Upper lobe of right lung (tissue), 1 donor: ENCODE measurements at regions not wholly inside any gene's neighbourhood (a gene's known extent, or its start where the extent isn't known, plus 50 kb on each side); places are given as distances from the start of the nearest gene placed in this dataset.

Experiments
- ATAC-seq: fragments of 200-7000 bp; cut with Tn5 transposase; one replicate; pipeline ENCODE4 v1.9.1; 2020; ENCODE audit warnings: mild to moderate bottlenecking, moderate library complexity
- DNase-seq: peaks from one replicate; pipeline ENCODE4 v3.0.0-alpha.2; 2020
- H3K27ac ChIP-seq: fragments of 200-600 bp; one replicate; pipeline ENCODE4 v1.8.0; 2022
- H3K27me3 ChIP-seq: fragments of 200-600 bp; one replicate; pipeline ENCODE4 v1.8.0; 2022; ENCODE audit warnings: mild to moderate bottlenecking
- H3K36me3 ChIP-seq: fragments of 200-600 bp; one replicate; pipeline ENCODE4 v1.8.0; 2022
- H3K4me1 ChIP-seq: fragments of 200-600 bp; one replicate; pipeline ENCODE4 v1.8.0; 2022
- H3K4me3 ChIP-seq: fragments of 200-600 bp; one replicate; pipeline ENCODE4 v1.8.0; 2022; ENCODE audit warnings: mild to moderate bottlenecking
- H3K9me3 ChIP-seq: fragments of 200-600 bp; one replicate; pipeline ENCODE4 v1.8.0; 2022
- intact Hi-C: fragments of 100-400 bp; cut with DNase I; formaldehyde crosslinking; loops from one replicate; pipeline ENCODE4 v1.11.0; 2022
- TF ChIP-seq, protein P1 (sequence below): fragments of 200-600 bp; IDR thresholded peaks from one replicate; pipeline ENCODE4 v1.8.0; 2022; ENCODE audit warnings: antibody characterized with exemption
- donor health status: DM: no; HTN: yes; CAD: no; lungs with severe emphysema.

DNA sequence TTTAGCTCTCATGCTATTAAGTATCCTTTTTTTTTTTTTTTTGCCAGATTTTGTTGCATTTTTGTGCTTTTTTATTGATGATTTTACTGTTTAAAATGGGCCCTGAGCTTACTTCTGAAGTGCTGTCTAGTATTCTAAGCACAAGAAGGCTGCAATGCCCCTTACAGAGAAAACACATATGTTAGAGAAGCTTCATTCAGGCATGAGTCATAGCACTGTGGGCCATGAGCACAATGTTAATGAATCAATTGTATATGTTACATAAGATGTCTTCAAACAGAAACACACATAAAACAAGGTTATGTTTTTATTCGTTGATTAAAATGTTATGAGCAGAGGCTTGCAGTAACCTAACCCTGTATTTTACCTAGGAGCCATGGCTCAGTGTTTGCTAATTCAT lies 117.8 kb upstream of the C11orf87 start:
- H3K36me3 ChIP-seq, result no peaks in the 10 kb centered on the region
- no peaks in the 10 kb centered on the region for H3K4me1 ChIP-seq
- H3K27ac ChIP-seq, result no peak overlapping the region
- H3K4me3 ChIP-seq, result no peak overlapping the region
- ATAC-seq, result no peak
- intact Hi-C loops, result no loop called here
- no peak for DNase-seq
- H3K9me3 ChIP-seq, result no peaks in the 10 kb centered on the region
- TF ChIP-seq, protein P1, sequence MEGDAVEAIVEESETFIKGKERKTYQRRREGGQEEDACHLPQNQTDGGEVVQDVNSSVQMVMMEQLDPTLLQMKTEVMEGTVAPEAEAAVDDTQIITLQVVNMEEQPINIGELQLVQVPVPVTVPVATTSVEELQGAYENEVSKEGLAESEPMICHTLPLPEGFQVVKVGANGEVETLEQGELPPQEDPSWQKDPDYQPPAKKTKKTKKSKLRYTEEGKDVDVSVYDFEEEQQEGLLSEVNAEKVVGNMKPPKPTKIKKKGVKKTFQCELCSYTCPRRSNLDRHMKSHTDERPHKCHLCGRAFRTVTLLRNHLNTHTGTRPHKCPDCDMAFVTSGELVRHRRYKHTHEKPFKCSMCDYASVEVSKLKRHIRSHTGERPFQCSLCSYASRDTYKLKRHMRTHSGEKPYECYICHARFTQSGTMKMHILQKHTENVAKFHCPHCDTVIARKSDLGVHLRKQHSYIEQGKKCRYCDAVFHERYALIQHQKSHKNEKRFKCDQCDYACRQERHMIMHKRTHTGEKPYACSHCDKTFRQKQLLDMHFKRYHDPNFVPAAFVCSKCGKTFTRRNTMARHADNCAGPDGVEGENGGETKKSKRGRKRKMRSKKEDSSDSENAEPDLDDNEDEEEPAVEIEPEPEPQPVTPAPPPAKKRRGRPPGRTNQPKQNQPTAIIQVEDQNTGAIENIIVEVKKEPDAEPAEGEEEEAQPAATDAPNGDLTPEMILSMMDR, result no peak
- H3K27me3 ChIP-seq, result no peaks in the 10 kb centered on the region

DNA sequence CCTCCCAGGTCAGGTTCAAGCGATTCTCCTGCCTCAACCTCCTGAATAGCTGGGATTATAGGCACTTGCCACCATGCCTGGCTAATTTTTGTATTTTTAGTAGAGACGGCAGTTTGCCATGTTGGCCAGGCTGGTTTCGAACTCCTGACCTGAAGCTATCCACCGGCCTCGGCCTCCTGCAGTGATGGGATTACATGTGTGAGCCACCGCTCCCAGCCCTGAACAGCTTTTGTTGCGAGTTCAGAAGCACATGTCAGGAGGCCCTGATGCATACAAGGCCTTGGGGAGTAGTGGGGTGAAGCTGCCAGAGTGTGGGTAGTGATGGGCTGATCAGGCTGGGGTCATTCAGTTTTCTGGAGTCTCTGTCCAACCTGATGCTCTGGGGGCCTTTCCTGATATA lies 117.0 kb upstream of the C11orf87 start:
- H3K9me3 ChIP-seq, result no peaks in the 10 kb centered on the region
- H3K36me3 ChIP-seq, result no peaks in the 10 kb centered on the region
- ATAC-seq, result no peak
- TF ChIP-seq, protein P1, result no peak
- no peaks in the 10 kb centered on the region for H3K27me3 ChIP-seq
- DNase-seq, result no peak
- intact Hi-C loops, result no loop called here
- H3K4me3 ChIP-seq, result no peak overlapping the region
- no peaks in the 10 kb centered on the region for H3K4me1 ChIP-seq
- no peak overlapping the region for H3K27ac ChIP-seq

DNA sequence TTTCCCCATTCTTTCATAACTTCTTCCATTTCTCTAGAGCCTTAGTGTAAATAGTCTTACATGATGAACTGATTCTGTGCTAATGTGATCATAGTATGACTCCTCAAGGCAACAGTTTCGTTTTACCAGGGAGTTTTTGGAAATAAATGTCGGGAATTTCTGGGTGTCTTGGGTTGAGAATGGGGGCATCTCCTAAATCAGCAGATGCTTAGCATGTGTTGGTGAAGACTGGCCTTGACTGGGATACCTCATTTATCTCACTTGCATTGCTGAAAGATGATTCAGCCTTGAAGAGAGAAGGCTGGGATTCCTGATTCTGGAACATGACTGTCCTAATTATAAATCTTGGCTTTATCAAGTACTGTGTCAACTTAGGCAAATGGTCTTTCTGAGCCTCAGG lies 115.7 kb upstream of the C11orf87 start:
- Histone ChIP-seq H3K27me3 (no peaks in the 10 kb centered on the region), H3K9me3 (no peaks in the 10 kb centered on the region), H3K27ac (no peak overlapping the region), H3K4me3 (no peak overlapping the region), H3K36me3 (no peaks in the 10 kb centered on the region), H3K4me1 (no peaks in the 10 kb centered on the region)
- DNase-seq, result no peak
- intact Hi-C loops, result no loop called here
- no peak for ATAC-seq
- TF ChIP-seq, protein P1, result no peak

DNA sequence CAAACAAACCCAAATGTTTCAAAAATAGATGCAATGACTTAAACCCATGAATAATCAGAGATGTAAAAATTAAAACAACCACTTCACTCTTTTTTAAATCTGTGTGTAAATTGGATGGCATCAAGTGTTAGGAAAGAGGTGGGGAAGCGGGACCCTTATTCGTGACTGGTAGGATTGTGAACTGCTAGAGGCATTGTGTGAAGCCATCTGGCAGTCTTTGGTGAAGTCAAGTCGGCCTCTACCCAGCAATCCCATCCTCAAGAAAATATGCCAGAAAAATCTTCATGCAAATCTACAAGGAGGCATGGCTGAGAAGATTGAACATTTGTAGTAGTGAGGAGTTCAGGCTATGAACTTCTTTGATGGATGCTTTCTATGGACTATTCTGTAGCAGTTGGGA lies 114.6 kb upstream of the C11orf87 start:
- H3K27me3 ChIP-seq, result no peaks in the 10 kb centered on the region
- TF ChIP-seq, protein P1, result no peak
- no peaks in the 10 kb centered on the region for H3K36me3 ChIP-seq
- no peak overlapping the region for H3K4me3 ChIP-seq
- H3K9me3 ChIP-seq, result no peaks in the 10 kb centered on the region
- H3K27ac ChIP-seq, result no peak overlapping the region
- DNase-seq (no peak), ATAC-seq (no peak)
- intact Hi-C loops, result no loop called here
- H3K4me1 ChIP-seq, result no peaks in the 10 kb centered on the region

DNA sequence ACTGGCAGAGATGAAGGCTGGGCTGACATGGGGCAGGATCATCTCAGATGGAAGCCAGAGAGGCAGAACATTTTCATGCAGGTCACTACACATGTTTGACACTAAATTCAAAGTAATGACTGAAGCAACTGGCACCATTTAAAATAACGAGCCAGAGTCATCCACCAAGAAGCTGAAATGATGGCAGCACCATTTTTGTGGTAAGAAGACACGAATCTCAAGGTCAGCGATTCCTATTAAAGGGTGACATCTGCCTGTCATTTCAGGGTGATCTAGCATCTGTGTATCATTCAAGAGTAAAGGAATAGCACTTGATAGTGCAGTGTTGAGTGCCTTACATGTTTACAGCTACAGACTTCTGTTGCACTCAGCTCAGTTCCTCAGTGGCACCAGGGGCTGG lies 113.4 kb upstream of the C11orf87 start:
- Histone ChIP-seq H3K27me3 (no peaks in the 10 kb centered on the region), H3K27ac (no peak overlapping the region), H3K4me3 (no peak overlapping the region), H3K9me3 (no peaks in the 10 kb centered on the region), H3K36me3 (no peaks in the 10 kb centered on the region), H3K4me1 (no peaks in the 10 kb centered on the region)
- no peak for DNase-seq
- no peak for ATAC-seq
- intact Hi-C loops, result no loop called here
- TF ChIP-seq, protein P1, result no peak

DNA sequence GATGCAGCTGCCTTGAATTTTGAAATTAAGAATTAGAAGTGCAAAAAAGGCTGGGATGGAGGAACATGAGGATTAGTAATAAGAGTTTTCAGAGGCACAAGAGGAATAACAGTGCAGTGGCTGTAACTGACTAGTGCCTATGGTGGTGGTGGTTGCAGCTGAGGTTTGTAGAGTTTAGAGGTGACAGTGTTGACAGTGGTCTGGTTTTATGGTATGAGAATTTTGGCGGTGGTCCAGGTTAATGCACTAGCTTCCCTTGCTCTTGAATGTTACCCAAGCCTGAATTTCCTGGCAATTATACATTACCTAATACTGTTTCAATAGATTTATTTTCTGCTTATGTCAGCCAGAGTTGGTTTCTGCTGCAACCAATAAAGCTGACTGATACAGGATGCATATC lies 112.8 kb upstream of the C11orf87 start:
- no peaks in the 10 kb centered on the region for H3K36me3 ChIP-seq
- no peaks in the 10 kb centered on the region for H3K4me1 ChIP-seq
- DNase-seq, result no peak
- no peak overlapping the region for H3K4me3 ChIP-seq
- no peak for ATAC-seq
- intact Hi-C loops, result no loop called here
- H3K27me3 ChIP-seq, result no peaks in the 10 kb centered on the region
- no peaks in the 10 kb centered on the region for H3K9me3 ChIP-seq
- no peak overlapping the region for H3K27ac ChIP-seq
- TF ChIP-seq, protein P1, result no peak
